Peyer's patch (tissue), 4 donors: ENCODE measurements at regions not wholly inside any gene's neighbourhood (a gene's known extent, or its start where the extent isn't known, plus 50 kb on each side); places are given as distances from the start of the nearest gene placed in this dataset.

Experiments
- DNase-seq, 3 donors: peaks; one replicate each; pipeline ENCODE4 v3.0.0-alpha.2; 2017 to 2019
- H3K27ac ChIP-seq, 4 donors: fragments of 200-600 bp; sonication (generic); one replicate each; pipeline ENCODE4 v1.5.1; 2016 to 2019
- H3K27me3 ChIP-seq, 2 donors: fragments of 200-600 bp; sonication (generic); one replicate each; pipeline ENCODE4 v1.5.1; 2019
- H3K36me3 ChIP-seq, 3 donors: fragments of 200-600 bp; sonication (generic); one replicate each; pipeline ENCODE4 v1.5.1; 2016 to 2019
- H3K4me1 ChIP-seq, 4 donors: fragments of 200-600 bp; sonication (generic); one replicate each; pipeline ENCODE4 v1.5.1; 2016 to 2019
- H3K4me3 ChIP-seq, 4 donors: fragments of 200-600 bp; sonication (generic); 1 replicate in 3 of 4; 2 replicates in 1 of 4; pipeline ENCODE4 v1.5.1; 2016 to 2019; ENCODE audit warnings: mild to moderate bottlenecking in 1 of 4
- H3K9me3 ChIP-seq, 4 donors: fragments of 200-600 bp; sonication (generic); one replicate each; pipeline ENCODE4 v1.5.1; 2016 to 2019; ENCODE audit warnings: mild to moderate bottlenecking in 1 of 4
- POLR2A ChIP-seq, 2 donors: fragments of 450-650 bp; IDR thresholded peaks; one replicate each; pipeline ENCODE4 v1.5.1; 2017; ENCODE audit warnings: antibody characterized with exemption in 2 of 2, mild to moderate bottlenecking in 2 of 2, moderate library complexity in 2 of 2
- TF ChIP-seq, protein P1 (sequence below), 6 experiments: fragments of 450-650 bp in 4 of 6; fragments of 200-600 bp in 2 of 6; sonication (generic) in 1 of 6; IDR thresholded peaks; one replicate each; pipeline ENCODE4 v1.5.1; 2017 to 2019; ENCODE audit warnings: antibody characterized with exemption in 6 of 6, mild to moderate bottlenecking in 3 of 6, moderate library complexity in 1 of 6

DNA sequence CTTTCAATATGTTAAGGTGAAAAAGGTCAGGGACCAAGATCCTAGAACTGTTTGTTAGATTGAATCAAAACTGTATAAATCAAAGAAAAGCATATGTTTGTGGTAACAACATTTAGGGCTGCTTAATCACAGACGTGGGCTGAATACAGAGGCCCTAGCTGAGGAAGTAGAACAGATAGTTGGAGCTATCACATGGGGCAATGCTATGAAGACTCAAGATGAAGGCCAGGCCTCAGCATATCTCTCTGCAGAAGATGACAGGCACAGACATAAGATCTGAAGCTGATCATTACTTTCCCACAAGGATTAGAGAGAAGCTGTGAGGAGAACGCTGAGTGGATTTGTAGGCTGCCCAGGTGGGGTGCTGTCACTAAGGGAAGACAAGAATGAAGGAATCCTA is 158.6 kb upstream of the CARD18 start:
- H3K4me1 ChIP-seq, result no peaks in the 10 kb centered on the region
- TF ChIP-seq POLR2A (IDR thresholded peaks at IDR 0.05), result no peak
- TF ChIP-seq, protein P1, sequence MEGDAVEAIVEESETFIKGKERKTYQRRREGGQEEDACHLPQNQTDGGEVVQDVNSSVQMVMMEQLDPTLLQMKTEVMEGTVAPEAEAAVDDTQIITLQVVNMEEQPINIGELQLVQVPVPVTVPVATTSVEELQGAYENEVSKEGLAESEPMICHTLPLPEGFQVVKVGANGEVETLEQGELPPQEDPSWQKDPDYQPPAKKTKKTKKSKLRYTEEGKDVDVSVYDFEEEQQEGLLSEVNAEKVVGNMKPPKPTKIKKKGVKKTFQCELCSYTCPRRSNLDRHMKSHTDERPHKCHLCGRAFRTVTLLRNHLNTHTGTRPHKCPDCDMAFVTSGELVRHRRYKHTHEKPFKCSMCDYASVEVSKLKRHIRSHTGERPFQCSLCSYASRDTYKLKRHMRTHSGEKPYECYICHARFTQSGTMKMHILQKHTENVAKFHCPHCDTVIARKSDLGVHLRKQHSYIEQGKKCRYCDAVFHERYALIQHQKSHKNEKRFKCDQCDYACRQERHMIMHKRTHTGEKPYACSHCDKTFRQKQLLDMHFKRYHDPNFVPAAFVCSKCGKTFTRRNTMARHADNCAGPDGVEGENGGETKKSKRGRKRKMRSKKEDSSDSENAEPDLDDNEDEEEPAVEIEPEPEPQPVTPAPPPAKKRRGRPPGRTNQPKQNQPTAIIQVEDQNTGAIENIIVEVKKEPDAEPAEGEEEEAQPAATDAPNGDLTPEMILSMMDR (IDR thresholded peaks at IDR 0.05), result no peak
- no peaks in the 10 kb centered on the region for H3K27me3 ChIP-seq
- no peak overlapping the region for H3K27ac ChIP-seq
- DNase-seq, result no peak
- no peaks in the 10 kb centered on the region for H3K36me3 ChIP-seq
- H3K9me3 ChIP-seq, result no peaks in the 10 kb centered on the region
- no peak overlapping the region for H3K4me3 ChIP-seq

DNA sequence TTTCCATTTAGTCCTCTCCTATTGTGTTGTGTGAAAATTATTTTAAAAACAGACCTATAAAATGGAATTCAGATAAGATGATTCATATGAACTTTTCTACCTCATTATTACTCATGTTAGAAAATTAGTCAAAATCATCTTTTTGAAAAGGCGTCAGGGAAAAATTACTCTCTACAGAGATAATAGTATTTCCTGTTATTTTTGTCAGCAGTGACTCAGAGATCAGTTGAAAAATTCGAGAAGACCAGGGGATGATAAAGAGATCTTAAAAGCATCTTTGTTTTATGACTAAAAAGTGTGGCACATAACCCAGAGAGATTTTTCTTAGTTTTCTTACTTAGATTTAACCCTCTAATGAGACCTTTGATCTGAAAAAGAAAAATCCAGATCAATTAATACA is 157.9 kb upstream of the CARD18 start:
- Histone ChIP-seq H3K4me3 (no peak overlapping the region), H3K27me3 (no peaks in the 10 kb centered on the region), H3K4me1 (no peaks in the 10 kb centered on the region), H3K9me3 (no peaks in the 10 kb centered on the region), H3K27ac (no peak overlapping the region), H3K36me3 (no peaks in the 10 kb centered on the region)
- TF ChIP-seq, protein P1 (IDR thresholded peaks at IDR 0.05), result no peak
- TF ChIP-seq POLR2A (IDR thresholded peaks at IDR 0.05), result no peak
- no peak for DNase-seq

DNA sequence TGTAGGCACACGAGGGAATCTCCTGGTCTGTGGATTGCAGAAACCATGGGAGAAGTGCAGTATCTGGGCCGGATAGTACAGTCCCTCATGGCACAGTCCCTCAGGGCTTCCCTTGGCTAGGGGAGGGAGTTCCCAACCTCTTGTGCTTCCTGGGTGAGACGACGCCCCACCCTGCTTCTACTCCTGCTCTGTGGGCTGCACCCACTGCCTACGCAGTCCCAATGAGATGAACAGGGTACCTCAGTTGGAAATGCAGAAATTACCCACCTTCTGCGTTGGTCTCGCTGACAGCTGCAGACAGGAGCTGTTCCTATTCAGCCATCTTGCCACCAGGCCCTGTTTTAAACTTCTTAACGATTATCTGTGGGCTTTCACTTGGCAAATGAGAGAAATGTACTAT is 157.2 kb upstream of the CARD18 start:
- no peaks in the 10 kb centered on the region for H3K9me3 ChIP-seq
- TF ChIP-seq POLR2A (IDR thresholded peaks at IDR 0.05), result no peak
- TF ChIP-seq, protein P1 (IDR thresholded peaks at IDR 0.05), result no peak
- no peaks in the 10 kb centered on the region for H3K4me1 ChIP-seq
- no peaks in the 10 kb centered on the region for H3K27me3 ChIP-seq
- H3K27ac ChIP-seq, result no peak overlapping the region
- H3K4me3 ChIP-seq, result no peak overlapping the region
- no peaks in the 10 kb centered on the region for H3K36me3 ChIP-seq
- no peak for DNase-seq

DNA sequence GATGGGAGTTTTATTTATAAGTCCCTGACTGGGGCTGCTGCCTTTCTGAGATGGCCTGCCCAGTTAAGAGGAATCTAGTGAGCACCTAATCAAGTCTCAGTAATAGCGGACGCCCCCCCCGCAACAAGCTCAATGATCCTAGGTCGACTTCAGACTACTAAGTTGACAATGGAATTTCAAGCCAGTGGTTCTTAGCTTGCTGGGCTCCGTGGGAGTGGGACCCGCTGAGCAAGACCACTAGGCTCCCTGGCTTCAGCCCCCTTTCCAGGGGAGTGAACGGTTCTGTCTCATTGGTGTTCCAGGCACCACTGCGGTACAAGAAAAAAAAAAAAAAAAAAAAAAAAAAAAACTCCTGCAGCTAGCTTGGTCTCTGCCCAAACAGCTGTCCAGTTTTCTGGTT is 156.8 kb upstream of the CARD18 start:
- no peaks in the 10 kb centered on the region for H3K9me3 ChIP-seq
- no peaks in the 10 kb centered on the region for H3K4me1 ChIP-seq
- DNase-seq, result no peak
- H3K4me3 ChIP-seq, result no peak overlapping the region
- no peaks in the 10 kb centered on the region for H3K27me3 ChIP-seq
- H3K27ac ChIP-seq, result no peak overlapping the region
- no peaks in the 10 kb centered on the region for H3K36me3 ChIP-seq
- TF ChIP-seq POLR2A (IDR thresholded peaks at IDR 0.05), result no peak
- TF ChIP-seq, protein P1 (IDR thresholded peaks at IDR 0.05), result no peak

DNA sequence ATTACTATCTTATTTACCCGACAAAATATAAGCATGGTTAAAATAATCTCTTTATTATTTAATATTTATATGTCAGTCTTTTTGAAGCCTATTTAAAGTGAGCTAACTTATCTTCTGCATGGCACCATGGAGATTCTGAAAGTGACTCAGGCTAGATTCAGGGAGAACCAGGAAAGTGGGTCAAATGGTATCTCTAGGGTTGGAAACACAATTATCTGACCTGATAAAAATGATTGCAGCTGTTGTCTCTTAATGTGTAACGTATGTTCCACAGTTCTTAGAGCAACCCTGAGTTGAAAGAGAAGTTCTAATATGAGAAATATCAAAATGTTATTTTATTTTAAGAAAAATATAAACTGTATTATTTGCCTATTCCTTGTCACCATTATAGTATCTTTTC is 143.1 kb upstream of the CARD18 start:
- TF ChIP-seq POLR2A (IDR thresholded peaks at IDR 0.05), result no peak
- H3K9me3 ChIP-seq, result no peaks in the 10 kb centered on the region
- H3K27ac ChIP-seq, result no peak overlapping the region
- DNase-seq, result no peak
- no peaks in the 10 kb centered on the region for H3K27me3 ChIP-seq
- no peak overlapping the region for H3K4me3 ChIP-seq
- no peaks in the 10 kb centered on the region for H3K4me1 ChIP-seq
- no peaks in the 10 kb centered on the region for H3K36me3 ChIP-seq

DNA sequence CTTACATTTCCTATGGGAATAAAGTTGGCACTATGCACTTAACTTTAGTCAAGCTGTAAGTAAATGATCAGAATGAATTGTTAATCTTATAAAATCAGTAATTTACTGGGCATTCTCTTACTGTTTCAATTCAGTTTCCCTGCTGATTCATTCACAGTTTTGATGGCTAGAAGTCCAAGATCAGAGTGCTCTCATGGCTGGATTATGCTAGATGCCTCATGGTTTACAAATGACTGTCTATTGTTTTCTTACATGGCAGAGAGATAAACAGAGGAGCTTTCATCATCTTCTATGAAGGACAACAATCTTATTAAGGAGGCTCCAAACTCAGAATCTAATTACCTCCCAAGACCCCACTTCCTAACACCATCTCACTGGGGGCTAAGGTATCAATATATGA is 135.1 kb upstream of the CARD18 start:
- TF ChIP-seq, protein P1 (IDR thresholded peaks at IDR 0.05), result no peak
- TF ChIP-seq POLR2A (IDR thresholded peaks at IDR 0.05), result no peak
- Histone ChIP-seq H3K4me1 (no peaks in the 10 kb centered on the region), H3K27me3 (no peaks in the 10 kb centered on the region), H3K9me3 (no peaks in the 10 kb centered on the region), H3K36me3 (no peaks in the 10 kb centered on the region), H3K27ac (no peak overlapping the region), H3K4me3 (no peak overlapping the region)
- DNase-seq, result no peak
